MCF 10A (cell line): ENCODE measurements at regions not wholly inside any gene's neighbourhood (a gene's known extent, or its start where the extent isn't known, plus 50 kb on each side); places are given as distances from the start of the nearest gene placed in this dataset.

Experiments
- BruUV-seq: library from RNA; stranded (reverse); fragments of 400-500 nt; replicated peaks from 2 replicates; lab custom pipeline; 2021; lab: Mats Ljungman, UMichigan
- CTCF ChIA-PET: fragments of 300-600 bp; sonication (Branson Sonifier 250); formaldehyde crosslinking; extraction: SDS; loops from one replicate; lab custom pipeline; 2021; ENCODE audit warnings: antibody characterized with exemption, inconsistent platforms; lab: Yijun Ruan, JAX
- POLR2A ChIA-PET: fragments of 300-600, 350-650 bp; sonication (Branson Sonifier 250); formaldehyde crosslinking; extraction: SDS; loops from one replicate; lab custom pipeline; 2020; ENCODE audit warnings: antibody characterized with exemption, inconsistent platforms; lab: Yijun Ruan, JAX
- DNase-seq: peaks from one replicate; pipeline ENCODE4 v3.0.0-alpha.2; 2018; ENCODE audit not compliant: unreplicated experiment
- H3K27ac Mint-ChIP-seq: one replicate; pipeline ENCODE4 v1.8.0; 2022; ENCODE audit warnings: mild to moderate bottlenecking, low read depth, mixed read lengths; ENCODE audit not compliant: unreplicated experiment
- H3K27me3 Mint-ChIP-seq: one replicate; pipeline ENCODE4 v1.8.0; 2022; ENCODE audit warnings: mixed read lengths; ENCODE audit not compliant: insufficient read depth, unreplicated experiment
- H3K36me3 Mint-ChIP-seq: one replicate; pipeline ENCODE4 v1.8.0; 2022; ENCODE audit warnings: mild to moderate bottlenecking, moderate library complexity, mixed read lengths; ENCODE audit not compliant: insufficient read depth, unreplicated experiment
- H3K4me1 Mint-ChIP-seq: one replicate; pipeline ENCODE4 v1.8.0; 2022; ENCODE audit warnings: mixed read lengths; ENCODE audit not compliant: insufficient read depth, unreplicated experiment
- H3K4me3 Mint-ChIP-seq: one replicate; pipeline ENCODE4 v1.8.0; 2022; ENCODE audit warnings: mild to moderate bottlenecking, moderate library complexity, mixed read lengths; ENCODE audit not compliant: unreplicated experiment
- H3K9me3 Mint-ChIP-seq: one replicate; pipeline ENCODE4 v1.8.0; 2022; ENCODE audit warnings: mixed read lengths; ENCODE audit not compliant: unreplicated experiment
- intact Hi-C: fragments of 100-400 bp; cut with micrococcal nuclease; formaldehyde crosslinking; loops from 2 replicates; pipeline ENCODE4 v1.14.1; 2022
- TF ChIP-seq, protein P1 (sequence below): fragments of 200-600 bp; IDR thresholded peaks from one replicate; pipeline ENCODE4 v1.8.0; 2022; ENCODE audit warnings: antibody characterized with exemption, mild to moderate bottlenecking; ENCODE audit not compliant: unreplicated experiment

DNA sequence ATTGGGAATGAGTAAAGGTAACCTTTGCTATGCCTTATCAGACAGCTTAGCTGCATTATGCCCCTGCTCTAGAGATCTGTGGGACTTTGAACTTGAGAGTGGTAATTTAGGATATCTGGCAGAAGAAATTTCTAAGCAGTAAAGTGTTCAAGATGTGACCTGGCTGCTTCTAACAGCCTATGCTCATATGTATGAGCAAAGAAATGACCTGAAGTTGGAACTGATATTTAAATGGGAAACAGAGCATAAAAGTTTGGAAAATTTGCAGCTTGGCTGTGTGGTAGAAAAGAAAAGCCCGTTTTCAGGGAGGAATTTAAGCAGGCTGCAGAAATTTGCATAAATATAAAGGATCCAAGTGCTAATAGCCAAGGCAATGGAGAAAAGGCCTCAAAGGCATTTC lies 90.4 kb downstream of the HHIPL2 start:
- no peak overlapping the region for H3K27ac Mint-ChIP-seq
- POLR2A ChIA-PET = no interaction called here
- intact Hi-C loops = loop anchor here (10.0 kb wide), 1 partner anchor 1253 kb away; no protein-coding TSS in a partner anchor
- no peak for DNase-seq
- no peaks in the 10 kb centered on the region for H3K36me3 Mint-ChIP-seq
- H3K4me1 Mint-ChIP-seq = peaks cover 25% of the 10 kb centered on the region
- no peak overlapping the region for H3K4me3 Mint-ChIP-seq
- TF ChIP-seq, protein P1, sequence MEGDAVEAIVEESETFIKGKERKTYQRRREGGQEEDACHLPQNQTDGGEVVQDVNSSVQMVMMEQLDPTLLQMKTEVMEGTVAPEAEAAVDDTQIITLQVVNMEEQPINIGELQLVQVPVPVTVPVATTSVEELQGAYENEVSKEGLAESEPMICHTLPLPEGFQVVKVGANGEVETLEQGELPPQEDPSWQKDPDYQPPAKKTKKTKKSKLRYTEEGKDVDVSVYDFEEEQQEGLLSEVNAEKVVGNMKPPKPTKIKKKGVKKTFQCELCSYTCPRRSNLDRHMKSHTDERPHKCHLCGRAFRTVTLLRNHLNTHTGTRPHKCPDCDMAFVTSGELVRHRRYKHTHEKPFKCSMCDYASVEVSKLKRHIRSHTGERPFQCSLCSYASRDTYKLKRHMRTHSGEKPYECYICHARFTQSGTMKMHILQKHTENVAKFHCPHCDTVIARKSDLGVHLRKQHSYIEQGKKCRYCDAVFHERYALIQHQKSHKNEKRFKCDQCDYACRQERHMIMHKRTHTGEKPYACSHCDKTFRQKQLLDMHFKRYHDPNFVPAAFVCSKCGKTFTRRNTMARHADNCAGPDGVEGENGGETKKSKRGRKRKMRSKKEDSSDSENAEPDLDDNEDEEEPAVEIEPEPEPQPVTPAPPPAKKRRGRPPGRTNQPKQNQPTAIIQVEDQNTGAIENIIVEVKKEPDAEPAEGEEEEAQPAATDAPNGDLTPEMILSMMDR = no peak
- H3K9me3 Mint-ChIP-seq = peaks cover 13% of the 10 kb centered on the region
- CTCF ChIA-PET = interaction anchor here (0.6 to 1.2 kb wide), 2 partner anchors 291 to 724 kb away, joined by 3 to 4 read pairs; no protein-coding TSS in a partner anchor
- BruUV-seq = no TSS peak
- no peaks in the 10 kb centered on the region for H3K27me3 Mint-ChIP-seq

DNA sequence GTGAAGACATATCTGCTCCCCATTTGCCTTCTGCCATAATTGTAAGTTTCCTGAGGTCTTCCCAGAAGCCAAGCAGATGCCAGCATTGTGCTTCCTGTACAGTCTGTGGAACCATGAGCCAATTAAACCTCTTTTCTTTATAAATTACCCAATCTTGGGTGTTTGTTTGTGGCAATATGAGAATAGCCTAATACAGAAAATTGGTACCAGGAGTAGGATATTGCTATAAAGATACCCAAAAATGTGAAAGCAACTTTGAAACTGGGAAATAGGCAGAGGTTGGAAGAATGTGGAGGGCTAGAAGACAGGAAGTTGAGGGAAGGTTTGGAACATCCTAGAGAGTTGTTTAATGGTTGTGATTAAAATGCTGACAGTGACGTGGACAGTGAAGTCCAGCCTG lies 90.8 kb downstream of the HHIPL2 start:
- POLR2A ChIA-PET = interaction anchor here (1.0 to 1.3 kb wide), 2 partner anchors 90 to 176 kb away, joined by 3 read pairs; no protein-coding TSS in a partner anchor
- Mint-ChIP-seq H3K9me3 (peaks cover 13% of the 10 kb centered on the region), H3K4me3 (no peak overlapping the region), H3K27ac (no peak overlapping the region), H3K27me3 (no peaks in the 10 kb centered on the region), H3K4me1 (peaks cover 24% of the 10 kb centered on the region), H3K36me3 (no peaks in the 10 kb centered on the region)
- TF ChIP-seq, protein P1 = no peak
- CTCF ChIA-PET = interaction anchor here (0.6 to 4.8 kb wide), 16 partner anchors 7 to 1582 kb away, joined by 3 to 163 read pairs (median 33); partner anchors contain the start of gene DUSP10
- no peak for DNase-seq
- no TSS peak for BruUV-seq
- intact Hi-C loops = loop anchor here (10.0 kb wide), 1 partner anchor 1252 kb away; no protein-coding TSS in a partner anchor

DNA sequence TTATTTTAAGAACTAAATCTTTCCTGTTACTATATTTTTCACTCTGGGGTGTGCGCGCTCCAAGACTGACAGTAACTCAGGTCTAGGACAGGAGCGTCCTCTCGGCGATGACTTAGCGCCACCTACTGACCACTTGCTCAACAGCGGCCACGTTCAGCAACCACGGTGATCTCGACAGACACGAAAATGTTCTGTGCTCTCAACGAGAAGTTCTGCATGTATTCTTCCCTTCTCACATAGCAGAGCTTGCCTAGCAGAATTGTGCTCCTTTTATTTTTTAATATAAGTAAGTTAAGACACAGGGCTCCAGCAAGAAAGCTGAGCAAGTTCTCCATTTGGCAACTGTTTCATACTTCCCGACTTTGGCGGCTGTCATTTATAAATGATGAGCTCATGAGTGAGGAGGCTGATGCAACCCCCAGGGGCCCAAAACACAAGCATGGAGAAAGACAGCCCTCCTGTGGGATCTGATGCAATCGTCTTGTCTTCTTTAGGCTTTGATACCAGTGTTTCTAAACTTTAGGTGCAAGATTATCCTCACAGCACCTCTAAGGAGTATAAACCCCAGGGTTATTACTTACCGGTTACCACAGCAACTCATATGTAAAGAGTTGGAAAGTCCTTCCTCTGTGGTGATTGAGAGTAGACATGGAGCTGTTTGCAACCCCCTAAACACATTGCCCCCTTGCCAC lies 92.6 kb downstream of the HHIPL2 start:
- Mint-ChIP-seq H3K4me3 (peak overlapping the region; percentile 37), H3K27ac (peak overlapping the region; percentile 54), H3K4me1 (peaks cover 16% of the 10 kb centered on the region), H3K36me3 (no peaks in the 10 kb centered on the region), H3K9me3 (peaks cover 13% of the 10 kb centered on the region), H3K27me3 (no peaks in the 10 kb centered on the region)
- POLR2A ChIA-PET = interaction anchor here (0.5 to 3.1 kb wide), 28 partner anchors 9 to 1144 kb away, joined by 3 to 28 read pairs (median 4); partner anchors contain the start of gene DUSP10
- intact Hi-C loops = loop anchor here (1.0 to 10.0 kb wide), 16 partner anchors 85 to 1645 kb away; partner anchors contain the start of gene DUSP10
- CTCF ChIA-PET = interaction anchor here (0.6 to 4.8 kb wide), 246 partner anchors 9 to 1675 kb away, joined by 3 to 163 read pairs (median 4); partner anchors contain the start of genes BROX, DUSP10 and TAF1A
- no TSS peak for BruUV-seq
- TF ChIP-seq, protein P1 = peak; percentile 100
- DNase-seq = peak; percentile 97

DNA sequence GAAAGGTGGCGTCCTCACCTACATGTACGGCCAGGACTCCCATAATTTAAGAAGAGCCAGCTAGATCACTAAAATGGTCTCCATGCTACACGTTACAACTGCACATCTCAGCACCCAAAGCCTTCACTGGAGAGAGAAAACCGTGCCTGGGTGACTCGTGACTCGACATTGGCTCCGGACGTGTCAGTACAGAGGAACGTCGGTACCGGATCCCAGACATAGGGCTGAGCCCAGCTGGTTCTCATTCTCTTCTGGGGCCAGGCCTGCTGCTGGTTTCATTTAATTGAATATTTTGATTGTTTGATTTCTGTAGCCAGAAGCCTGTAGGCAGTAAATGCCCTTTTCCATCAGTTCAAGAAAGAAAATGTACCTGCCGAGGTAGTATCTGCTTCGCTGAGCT lies 93.1 kb downstream of the HHIPL2 start:
- H3K27ac Mint-ChIP-seq = peak overlapping the region; percentile 54
- no peaks in the 10 kb centered on the region for H3K27me3 Mint-ChIP-seq
- peaks cover 16% of the 10 kb centered on the region for H3K4me1 Mint-ChIP-seq
- H3K36me3 Mint-ChIP-seq = no peaks in the 10 kb centered on the region
- peaks cover 13% of the 10 kb centered on the region for H3K9me3 Mint-ChIP-seq
- TF ChIP-seq, protein P1 = no peak
- peak overlapping the region; percentile 37 for H3K4me3 Mint-ChIP-seq
- POLR2A ChIA-PET = interaction anchor here (0.6 to 3.1 kb wide), 22 partner anchors 12 to 1014 kb away, joined by 3 to 28 read pairs (median 4); partner anchors contain the start of gene DUSP10
- TSS peak; percentile 58 for BruUV-seq
- no peak for DNase-seq
- CTCF ChIA-PET = interaction anchor here (0.6 to 4.8 kb wide), 160 partner anchors 9 to 1643 kb away, joined by 3 to 163 read pairs (median 6); partner anchors contain the start of gene DUSP10
- intact Hi-C loops = loop anchor here (1.0 to 10.0 kb wide), 16 partner anchors 84 to 1644 kb away; partner anchors contain the start of gene DUSP10
